ENCODE measurements at regions not wholly inside any gene's neighbourhood (a gene's known extent, or its start where the extent isn't known, plus 50 kb on each side); places are given as distances from the start of the nearest gene placed in this dataset.

DNA sequence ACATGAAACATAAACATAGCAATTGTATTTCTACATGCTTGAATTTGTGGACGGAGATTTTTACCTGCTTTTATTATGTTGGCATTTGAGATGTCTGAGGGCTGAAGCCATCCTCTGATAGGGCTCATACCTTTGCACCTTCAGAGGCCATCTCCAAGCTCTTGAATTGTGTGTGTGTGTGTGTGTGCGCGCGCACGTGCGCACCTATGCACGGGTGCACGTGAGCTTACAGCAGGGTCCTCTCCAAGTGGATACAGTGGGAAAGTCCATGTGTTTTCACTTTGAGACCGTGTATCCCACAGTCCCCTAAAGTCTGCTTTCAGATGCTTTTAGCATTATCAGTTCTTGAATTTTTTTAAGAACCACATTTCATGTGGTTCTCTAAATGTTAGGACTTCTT, 178.6 kb downstream of the RAB11FIP2 start:
- TF ChIP-seq, protein P1, sequence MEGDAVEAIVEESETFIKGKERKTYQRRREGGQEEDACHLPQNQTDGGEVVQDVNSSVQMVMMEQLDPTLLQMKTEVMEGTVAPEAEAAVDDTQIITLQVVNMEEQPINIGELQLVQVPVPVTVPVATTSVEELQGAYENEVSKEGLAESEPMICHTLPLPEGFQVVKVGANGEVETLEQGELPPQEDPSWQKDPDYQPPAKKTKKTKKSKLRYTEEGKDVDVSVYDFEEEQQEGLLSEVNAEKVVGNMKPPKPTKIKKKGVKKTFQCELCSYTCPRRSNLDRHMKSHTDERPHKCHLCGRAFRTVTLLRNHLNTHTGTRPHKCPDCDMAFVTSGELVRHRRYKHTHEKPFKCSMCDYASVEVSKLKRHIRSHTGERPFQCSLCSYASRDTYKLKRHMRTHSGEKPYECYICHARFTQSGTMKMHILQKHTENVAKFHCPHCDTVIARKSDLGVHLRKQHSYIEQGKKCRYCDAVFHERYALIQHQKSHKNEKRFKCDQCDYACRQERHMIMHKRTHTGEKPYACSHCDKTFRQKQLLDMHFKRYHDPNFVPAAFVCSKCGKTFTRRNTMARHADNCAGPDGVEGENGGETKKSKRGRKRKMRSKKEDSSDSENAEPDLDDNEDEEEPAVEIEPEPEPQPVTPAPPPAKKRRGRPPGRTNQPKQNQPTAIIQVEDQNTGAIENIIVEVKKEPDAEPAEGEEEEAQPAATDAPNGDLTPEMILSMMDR (conservative IDR thresholded peaks at IDR 0.05) = no peak

DNA sequence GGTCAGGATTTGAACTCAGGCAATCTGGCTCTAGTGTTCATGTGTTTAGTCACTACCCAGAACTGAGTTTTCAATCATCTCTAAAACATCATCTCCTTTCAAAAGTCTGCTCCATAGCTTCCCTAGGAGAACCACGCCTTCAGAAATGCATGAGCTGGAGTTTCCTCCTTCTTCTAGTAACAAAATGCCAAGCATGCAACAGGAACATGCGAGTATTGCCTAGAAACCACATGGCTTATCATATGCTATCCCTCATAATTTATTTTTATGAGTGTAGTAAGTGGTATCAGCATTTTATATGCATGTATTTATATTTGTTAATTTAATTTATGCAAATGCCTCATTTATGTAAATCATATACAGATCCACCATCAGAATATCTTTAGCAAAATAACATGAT, 170.9 kb downstream of the RAB11FIP2 start:
- H3K27ac ChIP-seq = no peak overlapping the region
- TF ChIP-seq, protein P1 (conservative IDR thresholded peaks at IDR 0.05) = no peak

More for the DNA sequence above, 178.6 kb downstream of the RAB11FIP2 start:
- no peak overlapping the region for H3K27ac ChIP-seq

DNA sequence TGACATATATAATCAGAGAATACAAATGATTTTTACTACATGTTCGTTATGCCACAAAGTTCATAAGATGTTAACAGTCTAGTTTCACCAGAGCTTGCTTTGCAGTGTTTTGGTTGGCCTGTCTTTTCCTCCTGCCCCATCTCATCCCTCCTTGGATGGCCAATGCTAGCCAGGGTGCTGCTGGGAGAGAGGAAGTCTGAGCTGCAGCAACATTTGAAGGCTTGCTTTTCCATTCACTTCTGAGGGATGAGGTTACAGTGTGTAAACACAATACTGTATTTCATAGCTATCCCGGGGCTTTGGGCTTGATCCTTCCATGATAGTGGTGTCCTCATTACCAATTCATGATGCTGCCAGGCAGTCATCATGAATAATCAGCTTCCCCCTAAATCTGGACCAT, 170.5 kb downstream of the RAB11FIP2 start:
- TF ChIP-seq, protein P1 (conservative IDR thresholded peaks at IDR 0.05) = no peak
- no peak overlapping the region for H3K27ac ChIP-seq

DNA sequence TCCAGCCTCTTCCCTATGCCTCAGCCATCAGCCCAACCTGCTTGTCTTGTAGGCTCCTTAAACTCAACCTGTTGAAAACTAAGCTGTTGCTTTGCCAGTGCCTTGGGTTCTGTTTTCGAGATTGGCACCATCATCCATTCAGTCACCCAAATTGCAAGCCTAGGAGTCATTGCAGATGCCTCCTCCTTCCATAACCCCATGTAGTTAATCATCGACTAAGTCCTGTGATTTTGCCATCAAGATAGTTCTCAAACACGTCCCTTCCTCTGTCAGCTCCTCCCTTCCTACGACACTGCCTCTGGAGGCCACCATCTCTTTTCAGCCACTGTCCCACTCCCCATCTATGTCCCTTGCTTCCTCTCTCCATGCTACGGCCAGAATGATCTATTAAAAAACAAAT, 168.1 kb downstream of the RAB11FIP2 start:
- TF ChIP-seq, protein P1 (conservative IDR thresholded peaks at IDR 0.05) = no peak
- no peak overlapping the region for H3K27ac ChIP-seq

DNA sequence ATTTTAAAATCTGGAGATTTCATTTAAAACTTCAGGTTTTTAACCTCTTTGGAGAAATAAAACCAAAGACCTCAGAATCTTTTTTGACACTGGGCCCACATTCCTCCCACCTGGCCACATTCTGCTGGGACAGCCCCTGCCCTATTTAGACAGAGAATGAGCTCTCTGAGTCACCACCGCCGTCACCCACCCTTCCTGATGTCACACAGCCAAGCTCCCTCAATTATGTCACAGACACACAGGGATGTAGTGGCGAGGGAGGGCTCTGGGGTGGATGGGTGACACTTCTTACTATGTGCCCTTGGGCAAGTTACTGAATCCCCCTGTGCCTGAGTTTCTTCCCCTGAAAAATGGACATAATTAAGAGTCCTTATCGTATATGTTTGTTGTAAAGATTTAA, 162.6 kb downstream of the RAB11FIP2 start:
- no peak overlapping the region for H3K27ac ChIP-seq
- TF ChIP-seq, protein P1 (conservative IDR thresholded peaks at IDR 0.05) = no peak

DNA sequence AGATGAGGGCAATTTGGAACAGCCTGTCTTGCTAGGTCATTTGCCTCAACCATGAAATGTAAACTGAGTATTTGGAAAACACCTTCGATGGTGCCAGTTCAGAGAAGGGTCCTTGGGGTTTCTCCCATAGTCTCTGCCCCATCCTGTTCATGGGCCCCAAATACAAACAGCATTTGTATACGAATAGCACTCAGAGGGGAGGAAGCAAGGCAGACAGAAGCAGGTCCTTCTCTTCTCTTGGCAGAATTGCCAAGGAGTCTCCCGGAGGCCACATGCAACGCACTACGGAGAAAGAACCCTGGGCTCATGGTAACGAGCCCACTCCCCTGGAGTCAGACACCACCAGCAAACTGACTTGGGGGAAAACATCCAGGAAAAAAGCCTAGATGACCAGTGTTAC, 162.1 kb downstream of the RAB11FIP2 start:
- no peak overlapping the region for H3K27ac ChIP-seq
- TF ChIP-seq, protein P1 (conservative IDR thresholded peaks at IDR 0.05) = no peak

DNA sequence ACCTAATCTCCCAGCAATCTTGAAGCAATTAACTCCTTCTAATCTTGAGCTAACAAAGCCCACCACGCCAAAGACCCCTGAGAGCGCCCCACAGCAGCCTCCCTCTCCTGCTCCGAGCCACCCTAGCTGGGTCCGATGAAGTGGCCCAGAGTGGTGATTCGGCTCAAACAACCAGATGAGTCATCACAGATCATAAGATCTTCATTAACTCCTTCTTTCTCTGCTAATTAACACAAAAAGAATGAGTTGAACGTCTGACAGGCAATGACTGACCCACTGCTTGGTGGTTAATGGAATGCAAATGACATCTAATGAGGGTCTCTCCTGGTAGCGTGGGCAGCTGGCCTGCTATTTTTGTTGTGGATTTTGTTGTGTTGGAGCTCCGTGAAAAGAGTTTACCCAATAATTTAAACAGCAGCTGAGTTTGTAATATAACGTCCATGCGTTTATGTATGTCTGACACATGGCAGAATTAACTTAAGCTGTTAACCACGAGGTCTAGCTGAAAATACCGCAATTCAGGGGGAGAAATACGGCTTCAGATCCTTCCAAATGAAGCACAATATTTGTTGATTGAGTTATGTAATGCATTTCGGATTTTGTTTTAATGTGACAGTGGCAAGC, 161.4 kb downstream of the RAB11FIP2 start:
- TF ChIP-seq, protein P1 (conservative IDR thresholded peaks at IDR 0.05) = no peak
- H3K27ac ChIP-seq = no peak overlapping the region
